ENCODE measurements at regions not wholly inside any gene's neighbourhood (a gene's known extent, or its start where the extent isn't known, plus 50 kb on each side); places are given as distances from the start of the nearest gene placed in this dataset.

DNA sequence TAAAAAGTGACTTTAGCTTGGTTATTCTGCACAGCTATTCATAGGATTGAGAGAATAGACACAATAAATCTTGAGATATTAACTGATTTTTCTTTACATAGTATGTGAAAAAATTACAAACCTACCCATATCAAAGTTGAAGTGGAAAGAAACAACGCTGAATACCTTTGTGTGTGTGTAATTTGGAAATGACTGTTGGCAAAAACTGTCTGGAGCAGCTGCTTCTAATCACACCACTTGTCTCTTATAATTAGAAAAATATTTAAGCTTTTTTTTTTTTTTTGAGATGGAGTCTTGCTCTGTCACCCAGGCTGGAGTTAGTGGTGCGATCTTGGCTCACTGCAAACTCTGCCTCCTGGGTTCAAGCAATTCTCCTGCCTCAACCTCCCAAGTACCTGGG is 110.8 kb upstream of the POC5 start:
- no CpG with 5 or more reads among the region's 2 CpGs for WGBS (ENCODE audit: insufficient coverage)
- H3K9me3 ChIP-seq (replicated peaks in 1 of 2; ENCODE audit: control insufficient read depth in 1 of 2, insufficient read depth in 1 of 2, low read length in 2 of 2) = peaks cover 5 to 7% of the 10 kb centered on the region in 2 donors
- no peaks in the 10 kb centered on the region for H3K4me1 ChIP-seq (ENCODE audit: control insufficient read depth in 1 of 2, insufficient read depth in 2 of 2, low read length in 2 of 2)
- H3K4me3 Mint-ChIP-seq = no peak overlapping the region
- TF ChIP-seq, protein P1, sequence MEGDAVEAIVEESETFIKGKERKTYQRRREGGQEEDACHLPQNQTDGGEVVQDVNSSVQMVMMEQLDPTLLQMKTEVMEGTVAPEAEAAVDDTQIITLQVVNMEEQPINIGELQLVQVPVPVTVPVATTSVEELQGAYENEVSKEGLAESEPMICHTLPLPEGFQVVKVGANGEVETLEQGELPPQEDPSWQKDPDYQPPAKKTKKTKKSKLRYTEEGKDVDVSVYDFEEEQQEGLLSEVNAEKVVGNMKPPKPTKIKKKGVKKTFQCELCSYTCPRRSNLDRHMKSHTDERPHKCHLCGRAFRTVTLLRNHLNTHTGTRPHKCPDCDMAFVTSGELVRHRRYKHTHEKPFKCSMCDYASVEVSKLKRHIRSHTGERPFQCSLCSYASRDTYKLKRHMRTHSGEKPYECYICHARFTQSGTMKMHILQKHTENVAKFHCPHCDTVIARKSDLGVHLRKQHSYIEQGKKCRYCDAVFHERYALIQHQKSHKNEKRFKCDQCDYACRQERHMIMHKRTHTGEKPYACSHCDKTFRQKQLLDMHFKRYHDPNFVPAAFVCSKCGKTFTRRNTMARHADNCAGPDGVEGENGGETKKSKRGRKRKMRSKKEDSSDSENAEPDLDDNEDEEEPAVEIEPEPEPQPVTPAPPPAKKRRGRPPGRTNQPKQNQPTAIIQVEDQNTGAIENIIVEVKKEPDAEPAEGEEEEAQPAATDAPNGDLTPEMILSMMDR (IDR thresholded peaks at IDR 0.05) = no peak
- H3K27me3 ChIP-seq (ENCODE audit: control insufficient read depth in 2 of 2, insufficient read depth in 2 of 2, low read length in 2 of 2) = peaks cover 0 to 2% of the 10 kb centered on the region in 2 donors
- intact Hi-C loops (cut with micrococcal nuclease) = no loop called here
- H3K27ac ChIP-seq (ENCODE audit: low read depth in 1 of 2, low read length in 2 of 2) = no peak overlapping the region
- H3K79me2 ChIP-seq (ENCODE audit: insufficient read depth, low read length) = no peaks in the 10 kb centered on the region
- H2AFZ ChIP-seq (ENCODE audit: insufficient read depth, low read depth, low read length, poor library complexity, severe bottlenecking) = no peak overlapping the region
- H3K36me3 ChIP-seq (replicated peaks in 1 of 2; ENCODE audit: control insufficient read depth in 1 of 2, insufficient read depth in 2 of 2, low read length in 2 of 2) = no peaks in the 10 kb centered on the region
- H4K20me1 ChIP-seq (ENCODE audit: insufficient read depth, low read length) = no peaks in the 10 kb centered on the region
- H3K4me1 Mint-ChIP-seq = no peaks in the 10 kb centered on the region
- peaks cover 0 to 14% (median 2%) of the 10 kb centered on the region in 7 donors for H3K9me3 Mint-ChIP-seq
- no peak overlapping the region for H3K9ac ChIP-seq (ENCODE audit: insufficient read depth, low read length, poor library complexity, severe bottlenecking)
- no peak overlapping the region for H3K4me3 ChIP-seq (replicated peaks in 1 of 3; ENCODE audit: low read depth in 2 of 3, low read length in 3 of 3)
- H3K4me2 ChIP-seq (replicated peaks; ENCODE audit: extremely low read depth, low read length, poor library complexity, severe bottlenecking) = no peak overlapping the region
- H3K27ac Mint-ChIP-seq = no peak overlapping the region
- H3K27me3 Mint-ChIP-seq (ENCODE audit: low read depth in 3 of 3) = peaks cover 0 to 9% (median 2%) of the 10 kb centered on the region in 3 donors
- DNase-seq = no peak
- no peaks in the 10 kb centered on the region for H3K36me3 Mint-ChIP-seq

DNA sequence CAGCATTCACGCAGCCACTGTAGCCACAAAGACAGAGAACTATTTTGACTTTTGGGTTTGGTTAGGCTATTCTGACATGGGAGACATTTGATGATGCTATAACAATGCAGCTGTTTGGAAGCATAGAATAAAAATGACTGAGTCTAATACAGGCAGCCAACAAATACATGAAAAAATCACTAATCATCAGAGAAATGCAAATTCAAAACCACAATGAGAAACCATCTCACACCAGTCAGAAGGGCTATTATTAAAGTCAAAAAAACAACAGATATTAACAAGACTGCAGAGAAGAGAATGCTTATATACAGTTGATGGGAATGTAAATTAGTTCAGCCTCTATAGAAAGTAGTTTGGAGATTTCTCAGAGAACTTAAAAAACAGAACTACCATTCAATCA is 107.1 kb upstream of the POC5 start:
- H3K4me3 ChIP-seq (replicated peaks in 1 of 3; ENCODE audit: low read depth in 2 of 3, low read length in 3 of 3) = no peak overlapping the region
- H3K9me3 ChIP-seq (replicated peaks in 1 of 2; ENCODE audit: control insufficient read depth in 1 of 2, insufficient read depth in 1 of 2, low read length in 2 of 2) = no peaks in the 10 kb centered on the region
- DNase-seq = no peak
- no peaks in the 10 kb centered on the region for H3K4me1 ChIP-seq (ENCODE audit: control insufficient read depth in 1 of 2, insufficient read depth in 2 of 2, low read length in 2 of 2)
- H3K27me3 ChIP-seq (ENCODE audit: control insufficient read depth in 2 of 2, insufficient read depth in 2 of 2, low read length in 2 of 2) = peaks cover 0 to 2% of the 10 kb centered on the region in 2 donors
- Mint-ChIP-seq H3K4me1 (no peaks in the 10 kb centered on the region), H3K9me3 (peaks cover 0 to 12% (median 3%) of the 10 kb centered on the region in 7 donors), H3K4me3 (no peak overlapping the region), H3K27me3 (ENCODE audit: low read depth in 3 of 3) (peaks cover 0 to 13% (median 3%) of the 10 kb centered on the region in 3 donors), H3K36me3 (no peaks in the 10 kb centered on the region), H3K27ac (no peak overlapping the region)
- H3K79me2 ChIP-seq (ENCODE audit: insufficient read depth, low read length) = no peaks in the 10 kb centered on the region
- H2AFZ ChIP-seq (ENCODE audit: insufficient read depth, low read depth, low read length, poor library complexity, severe bottlenecking) = no peak overlapping the region
- no peak overlapping the region for H3K27ac ChIP-seq (ENCODE audit: low read depth in 1 of 2, low read length in 2 of 2)
- intact Hi-C loops (cut with micrococcal nuclease) = no loop called here
- H4K20me1 ChIP-seq (ENCODE audit: insufficient read depth, low read length) = no peaks in the 10 kb centered on the region
- no peak overlapping the region for H3K9ac ChIP-seq (ENCODE audit: insufficient read depth, low read length, poor library complexity, severe bottlenecking)
- WGBS (ENCODE audit: insufficient coverage) = no CpG with 5 or more reads among the region's 1 CpG
- TF ChIP-seq, protein P1 (IDR thresholded peaks at IDR 0.05) = no peak
- no peaks in the 10 kb centered on the region for H3K36me3 ChIP-seq (replicated peaks in 1 of 2; ENCODE audit: control insufficient read depth in 1 of 2, insufficient read depth in 2 of 2, low read length in 2 of 2)
- H3K4me2 ChIP-seq (replicated peaks; ENCODE audit: extremely low read depth, low read length, poor library complexity, severe bottlenecking) = no peak overlapping the region
